GM19238 (cell line): ENCODE measurements at regions not wholly inside any gene's neighbourhood (a gene's known extent, or its start where the extent isn't known, plus 50 kb on each side); places are given as distances from the start of the nearest gene placed in this dataset.
"Not testable (repeated sequence)": the region's sequence is repeated elsewhere in the genome, so short reads cannot be mapped to it uniquely, and the experiment has no call there.

Experiments used
- DNase-seq: peaks from one replicate; pipeline ENCODE4 v3.0.0; 2011; ENCODE audit warnings: low spot score; ENCODE audit not compliant: insufficient read length

DNA sequence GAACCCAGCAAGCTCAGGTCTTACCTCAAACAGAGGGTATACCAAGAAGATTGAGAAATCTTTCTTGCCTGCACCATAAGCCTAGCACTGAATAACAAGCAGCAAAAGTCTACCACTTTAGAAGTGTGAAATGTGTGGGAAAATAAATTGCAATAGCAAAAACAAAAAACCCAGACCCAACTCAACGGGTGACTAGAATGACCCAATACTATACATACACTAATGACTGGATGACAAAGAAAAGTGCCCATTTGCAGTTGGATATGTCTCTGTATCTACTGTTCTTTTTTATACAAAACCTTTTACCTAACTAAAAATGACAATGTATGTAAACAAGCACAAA, 950.6 kb downstream of the TRIB2 start:
- DNase-seq, result no peak

DNA sequence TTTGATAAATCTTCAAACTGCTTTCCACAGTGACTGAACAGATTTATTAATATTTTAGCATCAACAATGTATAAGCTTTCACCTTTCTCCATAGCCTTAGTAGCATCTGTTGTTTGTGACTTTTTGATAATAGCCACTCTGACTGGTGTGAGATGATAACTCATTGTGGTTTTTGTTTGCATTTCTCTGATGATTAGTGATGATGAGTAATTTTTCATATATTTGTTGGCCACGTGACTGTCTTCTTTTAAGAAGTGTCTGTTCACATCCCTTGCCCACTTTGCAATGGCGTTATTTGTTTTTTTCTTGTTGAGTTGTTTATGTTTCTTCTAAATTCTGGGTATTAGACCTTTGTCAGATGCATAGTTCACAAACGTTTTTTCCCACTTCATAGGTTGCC, 952.9 kb downstream of the TRIB2 start:
- no peak for DNase-seq

DNA sequence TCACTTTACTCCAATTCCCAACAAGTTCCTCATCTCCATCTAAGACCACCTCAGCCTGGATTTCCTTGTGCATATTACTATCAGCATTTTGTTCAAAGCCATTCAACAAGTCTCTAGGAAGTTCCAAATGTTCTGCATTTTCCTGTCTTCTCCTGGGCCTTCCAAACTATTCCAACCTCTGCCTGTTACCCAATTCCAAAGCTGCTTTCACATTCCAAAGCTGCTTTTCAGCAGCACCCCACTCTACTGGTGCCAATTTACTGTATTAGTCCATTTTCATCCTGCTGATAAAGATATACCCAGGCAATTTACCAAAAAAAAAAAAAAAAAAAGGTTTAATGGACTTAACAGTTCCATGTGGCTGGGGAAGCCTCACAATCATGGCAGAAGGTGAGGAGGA, 957.1 kb downstream of the TRIB2 start:
- DNase-seq, result not testable (repeated sequence)

DNA sequence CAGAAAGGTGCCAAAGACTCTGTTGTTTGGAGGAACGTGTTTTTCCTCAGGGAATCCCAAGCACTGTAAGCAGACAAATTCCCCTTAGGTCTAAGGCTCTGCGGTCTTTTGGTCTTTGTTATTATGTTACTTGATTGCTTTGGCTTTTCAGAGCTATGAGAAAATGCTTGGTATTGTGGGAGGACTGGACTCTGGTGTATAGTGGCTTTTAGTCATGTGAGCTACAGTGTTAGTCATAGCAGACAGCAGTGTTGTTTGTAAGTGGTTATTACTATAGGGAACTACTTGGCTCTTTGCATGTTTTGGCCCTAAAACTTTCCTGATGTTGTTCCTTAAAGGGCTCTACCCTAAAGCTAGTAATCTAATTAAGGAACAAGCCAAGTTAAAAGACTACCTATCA, 956.2 kb upstream of the LRATD1 start:
- DNase-seq, result no peak

DNA sequence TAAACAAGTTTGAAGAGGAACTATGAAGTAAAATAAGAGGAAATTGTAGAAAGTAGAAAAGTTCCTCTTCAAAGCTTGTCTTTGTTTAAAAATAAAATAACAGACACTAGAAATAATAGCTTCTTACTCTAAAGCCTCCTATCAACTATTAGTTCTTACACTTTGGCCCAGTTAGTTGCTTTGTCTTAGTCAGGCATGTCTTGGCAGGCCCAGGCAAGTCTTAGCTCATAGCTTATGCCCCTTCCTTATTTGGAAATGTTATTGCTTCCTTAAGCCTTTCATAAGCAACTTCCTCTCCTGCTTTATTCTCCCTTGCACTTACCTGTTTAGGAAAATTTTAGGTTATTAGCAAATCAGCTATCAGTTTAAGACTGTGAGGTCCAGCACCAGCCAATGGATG, 950.6 kb upstream of the LRATD1 start:
- DNase-seq, result no peak

DNA sequence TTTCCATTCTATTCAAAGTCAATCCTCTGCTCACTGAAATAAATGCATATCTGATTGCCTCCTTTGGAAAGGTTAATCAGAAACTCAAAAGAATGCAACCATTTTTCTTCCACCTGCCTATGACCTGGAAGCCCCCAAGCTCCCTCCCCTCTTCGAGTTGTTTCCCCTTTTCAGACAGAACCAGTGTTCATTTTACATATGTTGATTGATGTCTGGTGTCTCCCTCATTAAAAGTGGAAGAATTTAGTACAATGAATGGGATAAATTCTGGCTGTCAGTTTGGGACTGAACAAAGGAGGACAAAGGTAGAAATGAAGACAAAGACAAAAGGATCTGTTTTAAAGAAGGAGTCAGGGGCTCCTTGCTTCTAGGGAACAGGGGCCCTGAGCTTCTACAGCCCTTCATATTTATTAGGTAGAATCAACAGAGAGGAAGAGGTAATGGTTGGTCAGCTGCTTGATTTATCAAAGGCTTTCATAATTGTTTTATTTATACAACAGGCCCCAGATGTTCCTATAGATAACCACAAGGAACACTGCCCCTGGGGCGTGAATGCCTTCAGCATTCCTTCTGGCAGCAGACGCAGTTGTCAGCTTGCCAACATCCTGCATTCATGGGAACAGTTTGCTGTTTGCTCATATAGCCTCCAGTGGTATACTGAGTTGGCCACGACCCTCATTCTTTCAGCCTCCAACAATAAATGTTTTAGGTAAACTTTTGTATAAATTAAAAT, 949.8 kb upstream of the LRATD1 start:
- DNase-seq, result no peak

DNA sequence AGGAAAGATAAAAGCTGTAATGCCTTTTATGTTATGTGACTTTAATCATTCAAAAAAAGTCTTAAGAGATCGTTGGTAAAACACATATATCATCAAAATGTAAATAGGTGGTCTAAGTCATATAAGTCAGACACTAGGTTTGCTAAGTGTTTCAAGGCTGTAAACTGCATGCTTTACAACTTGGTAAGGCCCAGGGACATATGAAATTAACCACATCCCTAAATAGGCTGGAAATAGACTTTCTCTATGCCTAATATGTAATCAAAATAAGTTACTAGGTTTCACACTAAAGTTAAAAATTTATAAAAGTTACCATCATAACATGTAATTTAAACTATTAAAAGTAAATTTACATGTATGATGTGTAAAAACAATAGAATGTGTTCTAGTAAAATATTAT, 946.3 kb upstream of the LRATD1 start:
- DNase-seq, result no peak

DNA sequence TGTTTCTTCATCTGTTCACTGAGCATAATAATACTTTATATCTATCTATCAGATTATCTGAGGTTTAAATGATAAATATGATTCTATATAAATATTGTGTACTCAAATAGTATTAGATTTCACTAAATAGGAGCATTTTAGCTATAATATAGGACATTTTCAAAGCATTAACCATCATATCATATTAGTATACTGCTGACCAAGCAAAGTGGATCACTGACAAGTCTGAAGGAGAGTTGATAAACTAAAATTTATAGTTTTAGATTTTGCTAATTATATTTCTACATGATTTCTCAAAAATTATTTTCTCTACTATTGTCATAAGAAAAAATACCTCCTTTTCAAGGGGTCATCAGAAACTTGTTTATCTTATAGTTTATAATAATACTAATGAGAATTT, 937.8 kb upstream of the LRATD1 start:
- no peak for DNase-seq

DNA sequence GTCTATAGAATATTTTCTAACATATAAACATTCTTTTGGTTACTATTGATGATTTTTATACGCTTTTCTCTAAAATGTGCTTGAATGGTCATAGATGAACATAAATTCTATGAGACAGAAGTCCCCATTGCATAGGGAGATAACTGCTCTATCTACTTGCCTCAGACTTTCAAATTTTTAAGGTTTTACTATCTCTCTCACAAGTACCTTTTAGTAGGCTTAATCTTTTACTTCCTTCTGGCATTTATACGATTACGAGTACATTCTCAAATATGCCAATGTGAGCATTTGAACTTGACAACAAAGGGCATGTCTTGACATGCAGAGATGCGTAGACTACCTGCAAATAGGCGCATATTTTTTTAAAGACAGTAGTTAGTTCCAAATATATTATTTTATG, 935.9 kb upstream of the LRATD1 start:
- no peak for DNase-seq

DNA sequence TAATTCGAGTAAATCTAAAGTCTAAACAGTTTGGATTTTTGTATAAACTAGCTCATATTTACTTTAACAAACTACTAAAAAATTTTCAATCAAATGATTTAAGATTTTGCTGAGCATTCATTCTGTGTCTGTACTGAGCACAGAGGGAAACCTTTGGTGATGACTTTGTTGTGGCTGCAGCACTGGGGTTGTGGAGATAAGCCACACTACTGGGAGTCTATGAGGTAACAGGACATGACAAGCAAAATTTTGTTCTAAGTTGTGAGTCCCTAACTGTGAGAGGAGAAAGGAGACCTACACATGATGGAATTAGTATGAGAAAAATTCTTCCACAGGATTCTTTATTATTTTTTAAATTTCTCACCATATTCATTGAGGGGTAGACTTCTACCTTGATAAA, 933.7 kb upstream of the LRATD1 start:
- DNase-seq, result no peak

DNA sequence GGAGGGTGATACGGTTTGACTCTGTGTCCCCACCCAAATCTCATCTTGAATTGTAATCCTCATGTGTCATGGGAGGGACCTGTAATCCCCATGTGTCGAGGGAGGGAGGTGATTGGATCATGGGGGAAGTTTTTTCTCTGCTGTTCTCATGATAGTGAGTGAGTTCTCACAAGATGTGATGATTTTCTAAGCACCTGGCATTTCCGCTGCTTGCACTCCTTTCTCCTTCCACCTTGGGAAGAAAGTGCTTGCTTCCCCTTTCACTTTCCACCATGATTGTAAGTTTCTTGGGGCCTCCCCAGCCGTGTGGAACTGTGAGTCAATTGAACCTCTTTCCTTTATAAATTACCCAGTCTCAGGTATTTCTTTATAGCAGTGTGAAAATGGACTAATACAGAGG, 932.6 kb upstream of the LRATD1 start:
- DNase-seq, result not testable (repeated sequence)

DNA sequence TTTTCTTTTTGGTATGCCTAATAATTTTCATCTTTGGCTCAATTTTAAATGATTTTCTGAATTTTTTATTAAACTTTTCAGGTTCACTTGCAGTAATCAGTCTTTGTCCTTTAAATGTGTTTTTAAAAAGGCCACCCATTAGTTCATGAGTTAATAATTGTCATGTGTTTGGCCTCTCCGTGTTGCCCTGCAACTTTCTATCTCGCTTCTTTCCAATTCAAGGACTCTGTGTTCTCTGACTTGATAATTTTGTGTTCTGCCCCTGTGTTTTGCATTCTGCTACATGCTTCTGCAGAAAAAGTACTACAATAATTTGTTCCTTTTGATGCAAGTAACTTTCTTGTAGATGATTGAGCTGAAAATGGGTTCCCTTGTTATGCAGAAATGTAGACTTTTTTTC, 921.4 kb upstream of the LRATD1 start:
- no peak for DNase-seq

DNA sequence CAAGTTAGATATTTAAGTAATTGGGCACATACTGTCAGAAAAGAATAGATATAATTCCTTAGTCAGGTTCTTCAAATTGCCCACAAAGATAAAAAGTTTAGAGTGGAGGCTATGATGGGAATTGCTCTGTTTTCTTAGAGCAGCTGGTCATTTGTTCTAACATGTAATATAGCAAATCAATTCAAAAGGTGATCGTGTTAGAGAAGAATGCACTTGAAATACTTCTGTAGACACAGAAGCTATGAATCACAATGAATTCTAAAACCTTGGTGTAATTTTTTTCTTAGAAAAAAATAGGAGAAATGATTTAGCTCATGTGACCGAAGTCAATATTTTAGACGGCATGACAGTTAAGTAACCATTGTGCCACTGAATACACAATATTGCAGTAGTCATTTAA, 918.1 kb upstream of the LRATD1 start:
- no peak for DNase-seq

DNA sequence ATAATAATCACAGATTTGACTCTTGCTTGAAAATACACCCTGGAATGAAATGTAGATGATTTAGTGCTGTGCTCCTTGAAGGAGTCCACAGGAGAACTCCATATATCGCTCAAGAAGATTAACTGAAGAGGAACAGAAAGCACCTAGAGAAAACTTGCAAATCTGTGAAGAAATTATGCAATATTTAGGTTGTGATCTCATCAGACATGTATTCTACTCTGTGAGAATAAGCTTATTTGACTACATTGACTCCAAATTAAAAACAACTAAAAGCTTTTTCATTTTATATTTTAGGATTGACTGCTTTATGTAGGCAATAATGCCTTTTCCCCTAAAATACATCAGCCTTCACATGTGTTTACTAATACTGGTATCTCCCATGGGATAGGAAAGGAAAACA, 906.6 kb upstream of the LRATD1 start:
- no peak for DNase-seq

DNA sequence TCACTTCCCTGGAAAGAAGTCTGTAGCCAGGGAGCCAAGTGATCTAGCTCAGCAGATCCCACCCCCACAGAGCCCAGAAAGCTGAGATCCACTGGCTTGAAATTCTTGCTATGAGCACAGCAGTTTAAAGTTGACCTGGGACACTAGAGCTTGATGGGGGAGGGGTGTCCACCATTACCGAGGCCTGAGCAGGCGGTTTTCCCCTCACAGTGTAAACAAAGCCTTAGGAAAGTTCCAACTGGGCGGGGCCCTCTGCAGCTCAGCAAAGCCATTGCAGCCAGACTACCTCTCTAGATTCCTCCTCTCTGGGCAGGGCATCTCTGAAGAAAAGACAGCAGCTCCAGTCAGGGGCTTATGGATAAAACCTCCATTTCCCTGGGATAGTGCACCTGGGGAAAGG, 887.2 kb upstream of the LRATD1 start:
- DNase-seq, result no peak

DNA sequence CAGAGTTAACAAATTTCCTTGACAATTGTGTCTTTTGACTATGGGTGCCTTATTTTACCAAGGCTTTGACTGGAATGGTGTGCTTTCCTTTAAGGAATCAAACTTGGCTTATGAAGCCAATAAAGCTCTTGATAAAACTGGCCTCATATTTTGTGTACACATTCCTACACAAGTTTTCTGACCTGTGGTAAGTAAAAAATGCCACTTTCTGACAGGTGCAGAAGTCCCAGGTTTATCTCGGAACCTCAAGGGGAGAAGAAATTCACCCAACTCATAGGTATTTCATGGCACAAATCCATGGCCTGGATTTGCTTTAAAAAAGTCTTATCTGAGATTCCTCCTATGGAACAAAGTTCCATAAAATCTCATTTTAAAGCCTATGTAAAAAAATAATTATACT, 880.6 kb upstream of the LRATD1 start:
- DNase-seq, result no peak

DNA sequence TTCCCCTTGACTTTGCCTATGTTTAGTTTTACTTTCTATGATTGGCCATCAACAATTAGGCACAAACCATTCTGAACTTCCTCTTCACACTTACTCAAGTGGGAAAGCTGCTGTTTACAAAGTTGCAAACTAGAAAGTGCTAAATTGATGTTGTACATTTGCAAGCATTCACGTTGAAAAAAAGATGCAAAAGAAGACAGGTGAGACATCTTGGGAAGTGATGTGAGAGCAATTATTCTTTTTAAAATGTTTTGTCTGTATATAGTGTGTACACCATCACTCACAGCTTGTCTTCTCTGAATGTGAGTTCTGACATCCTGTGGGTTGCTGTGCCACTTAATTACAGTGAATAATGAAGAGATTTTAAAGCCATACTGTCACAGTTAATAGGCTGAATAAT, 874.1 kb upstream of the LRATD1 start:
- DNase-seq, result no peak

DNA sequence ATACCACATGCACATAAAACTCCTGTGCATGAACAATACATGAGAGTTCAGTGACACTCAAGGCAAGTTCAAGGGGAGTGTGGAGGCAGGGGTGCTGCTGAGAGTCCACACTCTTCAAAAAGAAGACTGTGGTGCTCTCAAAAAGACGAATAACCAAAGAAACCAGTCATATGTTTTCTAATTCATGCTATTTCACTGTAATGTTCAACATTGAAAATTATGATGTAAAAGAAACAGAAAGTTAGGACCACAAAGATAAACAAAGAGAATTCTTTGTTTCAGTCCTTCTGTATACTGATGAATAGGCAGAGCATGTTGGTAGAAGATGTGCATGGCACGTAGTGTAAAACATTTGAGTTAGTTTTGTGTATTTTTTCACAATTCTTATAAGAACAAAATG, 864.2 kb upstream of the LRATD1 start:
- DNase-seq, result no peak

DNA sequence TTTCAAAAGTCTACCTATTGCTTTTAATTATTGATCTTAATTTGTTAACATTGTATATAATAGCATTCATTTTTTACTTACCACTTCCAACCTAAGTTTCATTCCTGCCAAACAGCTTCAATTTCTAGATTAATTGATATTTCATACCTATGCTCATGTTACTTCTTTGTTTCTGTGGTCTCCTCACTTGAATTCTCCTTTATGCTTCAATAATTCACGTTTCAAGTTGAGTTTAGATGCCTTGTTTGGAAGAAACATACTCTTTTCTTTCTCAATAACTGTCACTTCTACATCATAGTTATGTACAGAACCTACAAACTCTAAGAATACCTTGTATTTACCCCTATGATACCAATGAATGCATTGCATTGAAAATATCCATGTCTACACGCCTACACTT, 862.2 kb upstream of the LRATD1 start:
- DNase-seq, result no peak

DNA sequence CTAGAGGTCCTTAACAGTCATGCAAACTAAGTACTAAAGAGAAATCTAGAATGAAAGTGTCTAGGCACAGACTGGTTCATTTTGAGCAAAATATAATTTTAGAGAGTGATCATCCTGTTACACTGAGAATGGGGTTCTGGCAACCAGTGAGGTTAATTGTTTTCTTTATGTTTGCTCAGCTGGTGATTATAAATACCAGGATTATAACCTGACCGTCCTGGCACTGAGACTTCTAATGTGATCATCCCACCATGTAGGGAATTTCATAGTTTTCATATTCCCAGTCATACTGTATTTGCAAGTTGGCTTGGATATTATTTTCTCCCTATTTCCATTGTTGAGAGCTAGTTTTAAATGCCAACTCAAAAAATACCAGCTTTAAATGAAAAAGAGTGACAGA, 852.5 kb upstream of the LRATD1 start:
- no peak for DNase-seq

DNA sequence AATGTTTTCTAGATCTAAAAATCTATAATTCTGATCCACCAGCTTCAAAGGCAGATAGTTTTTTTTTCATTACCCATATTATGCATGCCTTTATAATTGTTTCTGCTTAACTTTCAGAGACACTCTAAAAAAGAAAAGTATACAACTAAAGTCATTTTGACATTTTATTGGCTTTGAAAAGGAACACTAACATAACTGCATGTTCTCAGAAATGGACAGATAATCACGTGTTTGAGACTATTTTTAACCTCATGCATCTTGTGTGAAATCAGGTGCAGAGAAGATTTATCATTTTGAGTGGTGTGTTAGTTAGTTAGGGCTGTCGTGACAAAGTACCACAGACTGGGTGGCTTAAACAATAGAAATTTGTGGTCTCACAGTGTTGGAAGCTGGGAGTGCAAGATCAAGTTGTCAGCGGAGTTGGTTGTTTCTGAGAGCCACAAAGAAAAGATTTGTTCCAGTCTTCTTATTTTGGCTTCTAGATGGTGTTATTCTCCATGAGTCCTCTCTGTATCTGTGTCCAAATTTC, 841.4 kb upstream of the LRATD1 start:
- DNase-seq, result no peak

DNA sequence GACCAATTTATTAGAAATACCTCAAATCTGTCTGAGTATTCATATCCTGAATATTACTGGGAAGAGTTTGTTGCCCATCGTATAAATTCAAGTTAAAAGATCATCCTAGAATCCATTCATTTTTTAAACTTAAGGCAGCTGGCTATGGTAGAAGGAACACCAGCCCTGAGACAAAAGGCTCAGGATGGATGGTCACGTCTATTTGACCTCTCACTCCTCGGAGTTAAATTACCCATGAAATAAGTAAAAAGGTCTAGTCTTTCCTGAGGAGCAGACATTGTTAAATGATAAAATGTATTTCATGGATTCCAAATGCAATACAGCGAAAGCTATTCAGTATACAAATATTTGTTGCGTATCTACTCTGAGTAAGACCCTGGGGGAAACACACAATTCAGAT, 826.0 kb upstream of the LRATD1 start:
- no peak for DNase-seq

DNA sequence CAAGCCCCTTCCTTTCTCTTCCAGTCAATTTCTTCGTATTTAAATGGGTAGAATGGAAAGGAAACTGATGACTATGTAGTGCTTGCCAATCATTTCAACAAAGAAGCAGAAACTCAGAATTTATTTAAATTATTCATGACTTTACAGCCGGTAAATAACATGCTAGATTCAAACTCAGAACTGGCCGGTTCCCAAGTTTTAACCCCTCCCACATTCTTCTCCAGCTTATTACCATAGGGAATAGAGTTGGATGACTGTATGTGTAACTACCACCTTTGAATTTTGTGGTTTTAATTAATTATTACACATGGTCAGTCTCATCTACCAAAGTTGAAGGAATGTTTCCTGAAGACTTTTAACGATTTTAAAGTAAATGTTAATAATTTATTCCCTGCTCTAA, 819.3 kb upstream of the LRATD1 start:
- no peak for DNase-seq

DNA sequence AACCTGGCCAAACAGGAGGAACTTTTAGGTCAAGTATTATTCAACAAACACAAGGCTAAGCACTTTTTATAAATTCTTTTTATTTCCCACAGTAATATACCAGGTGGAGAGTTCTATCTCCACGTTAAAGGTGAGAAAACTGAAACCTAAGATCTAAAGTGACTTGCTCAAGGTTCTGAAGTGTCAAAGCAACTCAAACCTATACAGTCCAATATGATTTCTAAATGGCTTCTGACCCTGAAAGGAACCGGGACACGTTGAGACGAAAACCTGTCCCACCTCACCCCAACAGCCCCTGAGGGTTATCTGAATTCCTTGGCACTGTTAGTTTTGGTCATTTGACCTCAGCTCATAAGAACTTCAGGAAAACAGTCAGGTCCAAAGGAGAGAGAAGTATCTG, 814.5 kb upstream of the LRATD1 start:
- no peak for DNase-seq
